ENCODE measurements at regions not wholly inside any gene's neighbourhood (a gene's known extent, or its start where the extent isn't known, plus 50 kb on each side); places are given as distances from the start of the nearest gene placed in this dataset.

- Histone ChIP-seq H3K9ac (ENCODE audit: insufficient read depth, low read length, poor library complexity, severe bottlenecking) (no peak overlapping the region), H3K79me2 (ENCODE audit: insufficient read depth, low read length) (no peaks in the 10 kb centered on the region), H3K27ac (ENCODE audit: low read depth in 1 of 2, low read length in 2 of 2) (no peak overlapping the region), H3K4me1 (ENCODE audit: control insufficient read depth in 1 of 2, insufficient read depth in 2 of 2, low read length in 2 of 2) (no peaks in the 10 kb centered on the region), H3K4me2 (replicated peaks; ENCODE audit: extremely low read depth, low read length, poor library complexity, severe bottlenecking) (no peak overlapping the region), H3K4me3 (replicated peaks in 1 of 3; ENCODE audit: low read depth in 2 of 3, low read length in 3 of 3) (no peak overlapping the region), H3K27me3 (ENCODE audit: control insufficient read depth in 2 of 2, insufficient read depth in 2 of 2, low read length in 2 of 2) (no peaks in the 10 kb centered on the region), H4K20me1 (ENCODE audit: insufficient read depth, low read length) (no peaks in the 10 kb centered on the region), H3K9me3 (replicated peaks in 1 of 2; ENCODE audit: control insufficient read depth in 1 of 2, insufficient read depth in 1 of 2, low read length in 2 of 2) (no peaks in the 10 kb centered on the region), H2AFZ (ENCODE audit: insufficient read depth, low read depth, low read length, poor library complexity, severe bottlenecking) (no peak overlapping the region), H3K36me3 (replicated peaks in 1 of 2; ENCODE audit: control insufficient read depth in 1 of 2, insufficient read depth in 2 of 2, low read length in 2 of 2) (no peaks in the 10 kb centered on the region)
- TF ChIP-seq, protein P1, sequence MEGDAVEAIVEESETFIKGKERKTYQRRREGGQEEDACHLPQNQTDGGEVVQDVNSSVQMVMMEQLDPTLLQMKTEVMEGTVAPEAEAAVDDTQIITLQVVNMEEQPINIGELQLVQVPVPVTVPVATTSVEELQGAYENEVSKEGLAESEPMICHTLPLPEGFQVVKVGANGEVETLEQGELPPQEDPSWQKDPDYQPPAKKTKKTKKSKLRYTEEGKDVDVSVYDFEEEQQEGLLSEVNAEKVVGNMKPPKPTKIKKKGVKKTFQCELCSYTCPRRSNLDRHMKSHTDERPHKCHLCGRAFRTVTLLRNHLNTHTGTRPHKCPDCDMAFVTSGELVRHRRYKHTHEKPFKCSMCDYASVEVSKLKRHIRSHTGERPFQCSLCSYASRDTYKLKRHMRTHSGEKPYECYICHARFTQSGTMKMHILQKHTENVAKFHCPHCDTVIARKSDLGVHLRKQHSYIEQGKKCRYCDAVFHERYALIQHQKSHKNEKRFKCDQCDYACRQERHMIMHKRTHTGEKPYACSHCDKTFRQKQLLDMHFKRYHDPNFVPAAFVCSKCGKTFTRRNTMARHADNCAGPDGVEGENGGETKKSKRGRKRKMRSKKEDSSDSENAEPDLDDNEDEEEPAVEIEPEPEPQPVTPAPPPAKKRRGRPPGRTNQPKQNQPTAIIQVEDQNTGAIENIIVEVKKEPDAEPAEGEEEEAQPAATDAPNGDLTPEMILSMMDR (IDR thresholded peaks at IDR 0.05), result no peak
- intact Hi-C loops (cut with micrococcal nuclease), result no loop called here
- no peak overlapping the region for H3K27ac Mint-ChIP-seq
- H3K27me3 Mint-ChIP-seq (ENCODE audit: low read depth in 3 of 3), result no peaks in the 10 kb centered on the region
- H3K9me3 Mint-ChIP-seq, result peaks cover 3 to 14% (median 8%) of the 10 kb centered on the region in 7 donors
- no CpG with 5 or more reads among the region's 5 CpGs for WGBS (ENCODE audit: insufficient coverage)
- no peak for DNase-seq
- H3K4me1 Mint-ChIP-seq, result no peaks in the 10 kb centered on the region
- H3K36me3 Mint-ChIP-seq, result no peaks in the 10 kb centered on the region
- no peak overlapping the region for H3K4me3 Mint-ChIP-seq
Observed at GRCh38 chr3:6266135-6266534, 594.8 kb upstream of the GRM7 start.

- no peak overlapping the region for H2AFZ ChIP-seq (ENCODE audit: insufficient read depth, low read depth, low read length, poor library complexity, severe bottlenecking)
- Mint-ChIP-seq H3K36me3 (no peaks in the 10 kb centered on the region), H3K27me3 (ENCODE audit: low read depth in 3 of 3) (peaks cover 0 to 2% (median 0%) of the 10 kb centered on the region in 3 donors), H3K4me3 (no peak overlapping the region), H3K4me1 (no peaks in the 10 kb centered on the region), H3K9me3 (peaks cover 7 to 33% (median 21%) of the 10 kb centered on the region in 7 donors), H3K27ac (no peak overlapping the region)
- H3K9ac ChIP-seq (ENCODE audit: insufficient read depth, low read length, poor library complexity, severe bottlenecking), result no peak overlapping the region
- no peaks in the 10 kb centered on the region for H3K79me2 ChIP-seq (ENCODE audit: insufficient read depth, low read length)
- no peak overlapping the region for H3K27ac ChIP-seq (ENCODE audit: low read depth in 1 of 2, low read length in 2 of 2)
- peaks cover 0 to 13% of the 10 kb centered on the region in 2 donors for H3K9me3 ChIP-seq (replicated peaks in 1 of 2; ENCODE audit: control insufficient read depth in 1 of 2, insufficient read depth in 1 of 2, low read length in 2 of 2)
- H4K20me1 ChIP-seq (ENCODE audit: insufficient read depth, low read length), result no peaks in the 10 kb centered on the region
- no peaks in the 10 kb centered on the region for H3K36me3 ChIP-seq (replicated peaks in 1 of 2; ENCODE audit: control insufficient read depth in 1 of 2, insufficient read depth in 2 of 2, low read length in 2 of 2)
- no peak for DNase-seq
- 85% methylated on average over 2 of the region's 3 CpGs for WGBS (ENCODE audit: insufficient coverage)
- H3K27me3 ChIP-seq (ENCODE audit: control insufficient read depth in 2 of 2, insufficient read depth in 2 of 2, low read length in 2 of 2), result no peaks in the 10 kb centered on the region
- H3K4me2 ChIP-seq (replicated peaks; ENCODE audit: extremely low read depth, low read length, poor library complexity, severe bottlenecking), result no peak overlapping the region
- intact Hi-C loops (cut with micrococcal nuclease), result no loop called here
- H3K4me3 ChIP-seq (replicated peaks in 1 of 3; ENCODE audit: low read depth in 2 of 3, low read length in 3 of 3), result no peak overlapping the region
- TF ChIP-seq, protein P1 (IDR thresholded peaks at IDR 0.05), result no peak
- H3K4me1 ChIP-seq (ENCODE audit: control insufficient read depth in 1 of 2, insufficient read depth in 2 of 2, low read length in 2 of 2), result no peaks in the 10 kb centered on the region
Observed at GRCh38 chr3:6273878-6274277, 587.0 kb upstream of the GRM7 start.
